ENCODE measurements at regions not wholly inside any gene's neighbourhood (a gene's known extent, or its start where the extent isn't known, plus 50 kb on each side); places are given as distances from the start of the nearest gene placed in this dataset.

GRCh38 chr22:25368271-25368670, 148.8 kb downstream of the CRYBB2 start:
- DNase-seq: no peak

- DNase-seq: no peak
These were observed 149.6 kb downstream of the CRYBB2 start for GRCh38 chr22:25369041-25369440.

GRCh38 chr22:25370322-25370721, 150.9 kb downstream of the CRYBB2 start:
- no peak for DNase-seq

- no peak for DNase-seq
These were observed 152.7 kb downstream of the CRYBB2 start for GRCh38 chr22:25372000-25372595.

- DNase-seq: no peak
These were observed 154.5 kb downstream of the CRYBB2 start for GRCh38 chr22:25373961-25374360.

GRCh38 chr22:25374869-25375268, 155.4 kb downstream of the CRYBB2 start:
- DNase-seq: no peak

- no peak for DNase-seq
These were observed 156.2 kb downstream of the CRYBB2 start for GRCh38 chr22:25375683-25376082.

- no peak for DNase-seq
These were observed 158.3 kb downstream of the CRYBB2 start for GRCh38 chr22:25377699-25378098.

GRCh38 chr22:25380122-25380747, 160.8 kb downstream of the CRYBB2 start:
- no peak for DNase-seq

GRCh38 chr22:25382762-25383161, 163.3 kb downstream of the CRYBB2 start:
- no peak for DNase-seq

GRCh38 chr22:25383278-25383820, 163.9 kb downstream of the CRYBB2 start:
- DNase-seq: no peak

GRCh38 chr22:25383892-25384291, 164.5 kb downstream of the CRYBB2 start:
- DNase-seq: no peak

- DNase-seq: no peak
These were observed 167.1 kb downstream of the CRYBB2 start for GRCh38 chr22:25386538-25386884.

- DNase-seq: no peak
These were observed 169.0 kb downstream of the CRYBB2 start for GRCh38 chr22:25388415-25388814.

GRCh38 chr22:25388866-25389540, 169.6 kb downstream of the CRYBB2 start:
- no peak for DNase-seq

- DNase-seq: no peak
These were observed 170.1 kb downstream of the CRYBB2 start for GRCh38 chr22:25389541-25389919.

- no peak for DNase-seq
These were observed 171.1 kb downstream of the CRYBB2 start for GRCh38 chr22:25390297-25391240.

- no peak for DNase-seq
These were observed 171.9 kb upstream of the GRK3 start for GRCh38 chr22:25392584-25392983.

- DNase-seq: no peak
These were observed 171.2 kb upstream of the GRK3 start for GRCh38 chr22:25393121-25393805.

GRCh38 chr22:25395468-25395867, 169.0 kb upstream of the GRK3 start:
- DNase-seq: no peak

GRCh38 chr22:25395915-25396314, 168.6 kb upstream of the GRK3 start:
- no peak for DNase-seq

GRCh38 chr22:25396615-25397200, 167.8 kb upstream of the GRK3 start:
- DNase-seq: no peak

All from stimulated activated CD4-positive, alpha-beta T cell treated with anti-CD3 and anti-CD28 coated beads, Interleukin-4, amount 100 ng/mL, for 4 hours (primary cell).